GM10266 (cell line): ENCODE measurements at regions not wholly inside any gene's neighbourhood (a gene's known extent, or its start where the extent isn't known, plus 50 kb on each side); places are given as distances from the start of the nearest gene placed in this dataset.

Source experiments
- DNase-seq: peaks from one replicate; pipeline ENCODE4 v3.0.0; 2012; ENCODE audit errors: extremely low spot score
- CTCF ChIP-seq: IDR thresholded peaks from 2 replicates; pipeline ENCODE4 v1.5.1; 2012; ENCODE audit warnings: mild to moderate bottlenecking, low read depth; ENCODE audit not compliant: control insufficient read depth, insufficient read depth; ENCODE audit errors: missing control alignments

GRCh38 chr4:36573441-36573840 is 292.0 kb downstream of the DTHD1 start:
- no peak for TF ChIP-seq CTCF
- peak; percentile 8 for DNase-seq

- no peak for TF ChIP-seq CTCF
- DNase-seq, result no peak
These were observed 293.4 kb downstream of the DTHD1 start for GRCh38 chr4:36574816-36575215.

- TF ChIP-seq CTCF, result no peak
- DNase-seq, result no peak
These were observed 300.8 kb downstream of the DTHD1 start for GRCh38 chr4:36582198-36582597.

GRCh38 chr4:36587909-36588472 is 306.6 kb downstream of the DTHD1 start:
- DNase-seq, result no peak
- TF ChIP-seq CTCF, result no peak

- no peak for TF ChIP-seq CTCF
- DNase-seq, result no peak
These were observed 308.9 kb downstream of the DTHD1 start for GRCh38 chr4:36590343-36590742.

- DNase-seq, result no peak
- no peak for TF ChIP-seq CTCF
These were observed 320.6 kb downstream of the DTHD1 start for GRCh38 chr4:36601864-36602495.

GRCh38 chr4:36609661-36610060 is 328.2 kb downstream of the DTHD1 start:
- TF ChIP-seq CTCF, result no peak
- no peak for DNase-seq
